ENCODE measurements at regions not wholly inside any gene's neighbourhood (a gene's known extent, or its start where the extent isn't known, plus 50 kb on each side); places are given as distances from the start of the nearest gene placed in this dataset.

DNA sequence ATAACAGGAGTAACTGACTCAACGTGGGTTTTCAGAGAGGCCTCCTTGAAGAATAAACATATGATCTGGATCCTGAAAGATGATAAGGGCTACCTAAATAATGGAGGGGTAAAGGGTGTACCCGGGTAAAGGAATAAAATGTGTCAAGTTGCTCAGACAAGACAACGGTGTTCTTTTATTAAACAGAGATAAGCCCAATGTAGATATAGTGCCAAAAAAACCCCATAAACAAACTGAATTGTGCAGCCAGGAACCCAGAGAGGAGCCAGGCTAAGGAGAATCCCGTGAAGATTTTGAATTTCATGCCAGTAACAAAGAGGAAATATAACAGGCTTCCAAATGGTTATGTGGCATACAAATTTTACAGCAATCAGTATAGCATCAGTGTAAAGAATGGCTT lies 618.2 kb downstream of the CPS1 start:
- TF ChIP-seq, protein P1, sequence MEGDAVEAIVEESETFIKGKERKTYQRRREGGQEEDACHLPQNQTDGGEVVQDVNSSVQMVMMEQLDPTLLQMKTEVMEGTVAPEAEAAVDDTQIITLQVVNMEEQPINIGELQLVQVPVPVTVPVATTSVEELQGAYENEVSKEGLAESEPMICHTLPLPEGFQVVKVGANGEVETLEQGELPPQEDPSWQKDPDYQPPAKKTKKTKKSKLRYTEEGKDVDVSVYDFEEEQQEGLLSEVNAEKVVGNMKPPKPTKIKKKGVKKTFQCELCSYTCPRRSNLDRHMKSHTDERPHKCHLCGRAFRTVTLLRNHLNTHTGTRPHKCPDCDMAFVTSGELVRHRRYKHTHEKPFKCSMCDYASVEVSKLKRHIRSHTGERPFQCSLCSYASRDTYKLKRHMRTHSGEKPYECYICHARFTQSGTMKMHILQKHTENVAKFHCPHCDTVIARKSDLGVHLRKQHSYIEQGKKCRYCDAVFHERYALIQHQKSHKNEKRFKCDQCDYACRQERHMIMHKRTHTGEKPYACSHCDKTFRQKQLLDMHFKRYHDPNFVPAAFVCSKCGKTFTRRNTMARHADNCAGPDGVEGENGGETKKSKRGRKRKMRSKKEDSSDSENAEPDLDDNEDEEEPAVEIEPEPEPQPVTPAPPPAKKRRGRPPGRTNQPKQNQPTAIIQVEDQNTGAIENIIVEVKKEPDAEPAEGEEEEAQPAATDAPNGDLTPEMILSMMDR (IDR thresholded peaks at IDR 0.05; ENCODE audit: low read depth, low read length), result no peak

DNA sequence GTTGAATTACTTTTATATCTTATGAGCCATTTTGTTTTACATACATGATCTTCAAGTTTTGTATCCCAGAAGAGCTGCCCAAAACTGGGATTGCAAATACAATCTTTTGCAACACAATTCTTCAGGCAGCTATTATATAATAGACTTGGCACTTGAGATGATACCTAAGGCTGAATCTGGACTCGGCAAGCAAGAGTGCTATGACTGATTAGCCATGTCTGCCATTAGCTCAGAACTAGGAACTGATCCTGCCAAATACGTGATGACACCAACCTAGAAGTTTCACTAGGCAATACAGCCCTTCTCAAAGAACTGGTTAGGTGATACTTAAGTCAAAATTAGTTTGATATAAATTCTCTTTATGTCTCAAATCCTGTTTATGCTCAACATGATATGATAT lies 619.6 kb downstream of the CPS1 start:
- no peak for DNase-seq (ENCODE audit: extremely low read depth, low read depth)
- TF ChIP-seq, protein P1 (IDR thresholded peaks at IDR 0.05; ENCODE audit: low read depth, low read length), result no peak

More for the DNA sequence above, 618.2 kb downstream of the CPS1 start:
- DNase-seq (ENCODE audit: extremely low read depth, low read depth), result no peak

DNA sequence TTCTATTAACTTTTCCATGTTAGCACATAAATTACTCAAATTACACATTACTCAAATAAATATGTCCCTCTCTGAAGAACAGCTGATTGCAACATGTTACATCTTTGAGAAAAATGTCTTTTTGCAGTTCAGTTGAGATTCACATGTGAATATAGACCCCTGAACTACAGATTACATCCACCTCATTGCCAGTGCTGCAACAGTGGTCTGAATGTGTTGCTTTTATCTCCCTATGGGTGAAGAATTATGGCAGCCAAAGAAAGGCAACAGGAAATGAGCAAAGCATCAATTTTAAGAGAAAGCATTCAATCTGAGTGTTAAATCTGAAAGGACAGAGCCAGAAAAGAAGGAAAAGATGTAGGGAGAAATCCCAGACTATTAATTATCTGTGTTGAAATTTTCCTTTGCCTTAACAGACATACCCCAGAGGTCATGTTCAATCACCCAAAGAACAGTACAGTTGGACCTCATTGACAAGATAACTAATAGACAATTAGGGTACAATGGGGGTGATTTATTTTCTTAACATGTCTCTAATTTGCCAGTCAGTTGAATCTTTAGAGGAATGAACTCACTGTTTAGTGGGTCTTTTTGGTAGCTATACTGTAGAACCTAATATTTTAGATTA lies 620.2 kb downstream of the CPS1 start:
- TF ChIP-seq, protein P1 (IDR thresholded peaks at IDR 0.05; ENCODE audit: low read depth, low read length), result no peak
- no peak for DNase-seq (ENCODE audit: extremely low read depth, low read depth)

DNA sequence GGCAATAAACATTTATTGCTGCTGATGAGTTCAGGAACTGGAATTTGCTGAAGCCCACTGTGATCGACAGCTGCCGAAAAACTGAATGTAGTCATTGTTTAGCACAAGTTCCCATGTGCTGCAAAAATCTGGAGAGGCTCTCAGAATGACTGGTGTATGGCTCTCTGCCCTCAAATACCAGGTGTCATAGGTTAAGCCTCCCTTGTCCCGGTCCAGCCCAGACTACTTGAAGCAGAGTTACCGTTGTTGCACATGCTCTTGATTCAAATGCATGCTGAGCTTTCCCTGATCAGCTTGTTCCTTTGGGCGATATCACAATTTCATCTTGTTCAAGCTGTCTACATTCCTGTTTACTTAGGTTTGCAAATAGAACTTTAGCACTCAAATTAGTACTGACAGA lies 625.2 kb downstream of the CPS1 start:
- TF ChIP-seq, protein P1 (IDR thresholded peaks at IDR 0.05; ENCODE audit: low read depth, low read length), result no peak
- DNase-seq (ENCODE audit: extremely low read depth, low read depth), result no peak

DNA sequence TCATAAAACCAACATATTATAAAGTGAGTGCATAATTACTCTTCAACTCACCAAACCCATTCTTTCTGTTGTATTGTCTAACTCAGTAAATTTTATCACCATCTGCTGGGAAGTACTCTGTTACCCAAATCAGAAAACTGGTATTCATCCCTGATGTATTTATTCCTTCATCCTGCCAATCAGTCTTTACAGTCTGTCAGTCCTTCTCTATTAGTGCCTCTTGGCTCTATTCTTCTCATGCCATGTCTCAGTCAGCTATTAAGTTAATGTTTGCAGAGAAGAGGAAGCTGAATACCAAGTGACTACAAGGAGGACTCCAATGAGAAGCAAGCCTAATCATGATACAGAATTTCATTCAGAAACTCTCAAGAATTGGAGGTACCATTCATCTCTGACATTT lies 631.2 kb downstream of the CPS1 start:
- DNase-seq (ENCODE audit: extremely low read depth, low read depth), result no peak
- TF ChIP-seq, protein P1 (IDR thresholded peaks at IDR 0.05; ENCODE audit: low read depth, low read length), result no peak

DNA sequence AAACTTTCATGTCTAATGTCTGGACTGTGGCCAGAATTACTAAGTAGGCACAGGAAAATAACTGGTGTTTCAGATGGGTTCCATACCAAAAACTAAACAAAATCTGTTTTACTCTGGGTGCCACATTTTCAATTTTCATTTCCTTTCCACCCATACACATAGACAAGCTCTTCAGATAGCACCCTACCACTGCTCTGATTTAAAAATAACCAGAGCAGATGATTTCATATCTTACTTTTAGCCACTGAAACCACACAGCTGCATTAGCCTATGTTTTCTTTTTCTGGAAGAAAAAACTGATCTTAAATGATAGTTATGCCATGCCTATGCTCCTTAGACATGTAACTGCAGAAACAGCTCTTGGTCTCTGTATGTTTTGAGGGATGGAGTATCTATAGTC lies 647.6 kb downstream of the CPS1 start:
- DNase-seq (ENCODE audit: extremely low read depth, low read depth), result no peak
- TF ChIP-seq, protein P1 (IDR thresholded peaks at IDR 0.05; ENCODE audit: low read depth, low read length), result no peak

DNA sequence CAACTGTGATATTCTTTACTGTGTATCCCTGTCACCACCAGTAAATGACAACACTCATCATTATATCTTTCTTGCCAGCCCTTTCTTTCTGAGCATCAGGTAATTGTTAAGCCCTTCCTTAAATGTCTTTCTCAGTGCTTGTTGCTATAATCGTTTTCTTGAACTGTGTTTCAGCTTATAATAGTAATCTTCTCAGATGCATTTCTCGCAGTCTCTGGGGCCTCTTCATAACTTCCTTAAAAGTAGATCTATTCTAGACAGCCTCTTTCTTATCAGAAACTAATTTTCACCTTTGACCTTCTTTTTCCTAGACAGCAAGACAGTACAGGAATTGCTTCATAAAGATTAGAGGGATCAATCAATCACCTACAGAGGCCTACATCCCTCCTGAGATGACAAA lies 648.1 kb downstream of the CPS1 start:
- TF ChIP-seq, protein P1 (IDR thresholded peaks at IDR 0.05; ENCODE audit: low read depth, low read length), result no peak
- no peak for DNase-seq (ENCODE audit: extremely low read depth, low read depth)

Data from AG09319 (cell line).